ENCODE measurements at regions not wholly inside any gene's neighbourhood (a gene's known extent, or its start where the extent isn't known, plus 50 kb on each side); places are given as distances from the start of the nearest gene placed in this dataset.
A peak's percentile ranks its signal among the peaks of the same experiment; 100 is the strongest.

DNA sequence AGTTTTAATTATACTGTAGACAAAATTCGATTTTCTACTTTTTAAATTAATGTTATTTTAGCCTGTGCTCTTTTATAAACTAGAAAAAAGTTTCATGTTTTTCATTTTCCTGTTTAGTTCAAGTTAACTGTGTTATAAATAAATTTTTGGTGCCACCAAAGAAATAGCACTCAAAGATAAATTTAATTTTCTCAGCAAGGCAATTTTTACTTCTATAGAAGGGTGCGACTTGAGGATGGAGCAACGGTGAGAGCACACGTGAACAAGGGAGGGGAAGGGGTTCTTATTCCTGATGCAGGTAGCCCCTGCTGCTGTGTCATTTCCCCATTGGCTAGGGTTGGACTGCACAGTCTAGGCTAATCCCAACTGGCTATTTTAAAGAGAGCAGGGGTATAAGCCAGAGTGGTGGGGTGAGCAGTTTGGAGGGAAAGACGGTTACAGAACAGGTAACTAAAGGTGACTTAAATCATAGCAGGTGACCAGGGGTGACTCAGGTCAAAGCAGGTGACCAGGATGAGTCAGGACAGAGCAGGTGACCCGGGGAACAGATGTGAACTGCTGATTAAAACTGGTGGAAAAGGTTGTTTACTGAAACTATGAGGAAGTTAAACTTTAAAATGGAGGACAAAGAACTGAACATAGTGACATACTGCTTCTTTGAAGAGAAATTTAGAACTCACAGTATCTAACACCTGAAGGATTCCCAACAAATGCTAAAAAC lies 104.6 kb upstream of the GPBP1 start:
- H3K4me3 Mint-ChIP-seq = peak overlapping the region in 1 of 2 donors; percentile 32
- intact Hi-C loops (cut with micrococcal nuclease) = no loop called here
- peaks cover 11 to 38% (median 25%) of the 10 kb centered on the region in 7 donors for H3K9me3 Mint-ChIP-seq
- Histone ChIP-seq H4K20me1 (ENCODE audit: insufficient read depth, low read length) (no peaks in the 10 kb centered on the region), H2AFZ (ENCODE audit: insufficient read depth, low read depth, low read length, poor library complexity, severe bottlenecking) (no peak overlapping the region), H3K36me3 (replicated peaks in 1 of 2; ENCODE audit: control insufficient read depth in 1 of 2, insufficient read depth in 2 of 2, low read length in 2 of 2) (no peaks in the 10 kb centered on the region), H3K27ac (ENCODE audit: low read depth in 1 of 2, low read length in 2 of 2) (no peak overlapping the region), H3K4me2 (replicated peaks; ENCODE audit: extremely low read depth, low read length, poor library complexity, severe bottlenecking) (no peak overlapping the region), H3K79me2 (ENCODE audit: insufficient read depth, low read length) (no peaks in the 10 kb centered on the region), H3K9me3 (replicated peaks in 1 of 2; ENCODE audit: control insufficient read depth in 1 of 2, insufficient read depth in 1 of 2, low read length in 2 of 2) (peaks cover 6 to 9% of the 10 kb centered on the region in 2 donors), H3K4me1 (ENCODE audit: control insufficient read depth in 1 of 2, insufficient read depth in 2 of 2, low read length in 2 of 2) (no peaks in the 10 kb centered on the region), H3K4me3 (replicated peaks in 1 of 3; ENCODE audit: low read depth in 2 of 3, low read length in 3 of 3) (no peak overlapping the region), H3K9ac (ENCODE audit: insufficient read depth, low read length, poor library complexity, severe bottlenecking) (no peak overlapping the region), H3K27me3 (ENCODE audit: control insufficient read depth in 2 of 2, insufficient read depth in 2 of 2, low read length in 2 of 2) (no peaks in the 10 kb centered on the region)
- no peaks in the 10 kb centered on the region for H3K36me3 Mint-ChIP-seq
- TF ChIP-seq CTCF (IDR thresholded peaks at IDR 0.05) = no peak
- 100% methylated on average over 4 of the region's 6 CpGs for WGBS (ENCODE audit: insufficient coverage)
- DNase-seq = no peak
- H3K4me1 Mint-ChIP-seq = no peaks in the 10 kb centered on the region
- H3K27me3 Mint-ChIP-seq (ENCODE audit: low read depth in 3 of 3) = peaks cover 2 to 3% (median 2%) of the 10 kb centered on the region in 3 donors
- no peak overlapping the region for H3K27ac Mint-ChIP-seq

GRCh38 chr5:57072218-57072892 lies 101.5 kb upstream of the GPBP1 start:
- Histone ChIP-seq H3K79me2 (ENCODE audit: insufficient read depth, low read length) (no peaks in the 10 kb centered on the region), H3K27me3 (ENCODE audit: control insufficient read depth in 2 of 2, insufficient read depth in 2 of 2, low read length in 2 of 2) (no peaks in the 10 kb centered on the region), H3K4me3 (replicated peaks in 1 of 3; ENCODE audit: low read depth in 2 of 3, low read length in 3 of 3) (no peak overlapping the region), H2AFZ (ENCODE audit: insufficient read depth, low read depth, low read length, poor library complexity, severe bottlenecking) (no peak overlapping the region), H3K4me1 (ENCODE audit: control insufficient read depth in 1 of 2, insufficient read depth in 2 of 2, low read length in 2 of 2) (no peaks in the 10 kb centered on the region), H3K4me2 (replicated peaks; ENCODE audit: extremely low read depth, low read length, poor library complexity, severe bottlenecking) (no peak overlapping the region), H4K20me1 (ENCODE audit: insufficient read depth, low read length) (no peaks in the 10 kb centered on the region), H3K27ac (ENCODE audit: low read depth in 1 of 2, low read length in 2 of 2) (no peak overlapping the region), H3K9me3 (replicated peaks in 1 of 2; ENCODE audit: control insufficient read depth in 1 of 2, insufficient read depth in 1 of 2, low read length in 2 of 2) (peaks cover 6 to 9% of the 10 kb centered on the region in 2 donors), H3K36me3 (replicated peaks in 1 of 2; ENCODE audit: control insufficient read depth in 1 of 2, insufficient read depth in 2 of 2, low read length in 2 of 2) (no peaks in the 10 kb centered on the region), H3K9ac (ENCODE audit: insufficient read depth, low read length, poor library complexity, severe bottlenecking) (no peak overlapping the region)
- TF ChIP-seq CTCF (IDR thresholded peaks at IDR 0.05) = no peak
- Mint-ChIP-seq H3K27me3 (ENCODE audit: low read depth in 3 of 3) (peaks cover 0 to 5% (median 0%) of the 10 kb centered on the region in 3 donors), H3K27ac (no peak overlapping the region), H3K4me3 (no peak overlapping the region), H3K36me3 (no peaks in the 10 kb centered on the region), H3K4me1 (no peaks in the 10 kb centered on the region), H3K9me3 (peaks cover 7 to 19% (median 13%) of the 10 kb centered on the region in 7 donors)
- DNase-seq = no peak
- WGBS (ENCODE audit: insufficient coverage) = no CpG with 5 or more reads among the region's 3 CpGs
- intact Hi-C loops (cut with micrococcal nuclease) = no loop called here

Data from CD14-positive monocyte (primary cell).